ENCODE measurements at regions not wholly inside any gene's neighbourhood (a gene's known extent, or its start where the extent isn't known, plus 50 kb on each side); places are given as distances from the start of the nearest gene placed in this dataset.
"Not testable (repeated sequence)": the region's sequence is repeated elsewhere in the genome, so short reads cannot be mapped to it uniquely, and the experiment has no call there.

DNA sequence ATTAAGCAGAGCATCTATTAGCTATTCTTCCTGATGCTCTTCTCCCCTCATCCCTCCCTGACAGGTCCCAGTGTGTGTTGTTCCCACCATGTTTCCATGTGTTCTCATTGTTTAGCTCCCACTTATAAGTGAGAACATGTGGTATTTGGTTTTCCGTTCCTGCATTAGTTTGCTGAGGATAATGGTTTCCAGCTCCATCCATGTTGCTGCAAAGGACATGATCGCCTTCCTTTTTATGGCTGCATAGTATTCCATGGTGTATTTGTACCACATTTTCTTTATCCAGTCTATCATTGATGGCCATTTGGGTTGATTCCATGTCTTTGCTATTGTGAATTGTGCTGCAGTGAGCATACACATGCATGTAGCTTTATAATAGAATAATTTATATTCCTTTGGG is 287.9 kb upstream of the FZD8 start:
- RAD21 ChIA-PET (ENCODE audit: unreplicated experiment); ATAC-seq; H3K4me1 ChIP-seq (ENCODE audit: control insufficient read depth, insufficient read depth, low read length); H3K4me3 ChIP-seq; intact Hi-C loops (cut with micrococcal nuclease; ENCODE audit: unreplicated experiment); POLR2A ChIA-PET; in situ Hi-C loops (cut with MboI); H3K4me2 ChIP-seq (ENCODE audit: control insufficient read depth, insufficient read depth); H3K9ac ChIP-seq (ENCODE audit: control insufficient read depth, insufficient read depth, low read length); H3K27ac ChIP-seq (ENCODE audit: control insufficient read depth, insufficient read depth); H4K20me1 ChIP-seq (ENCODE audit: control insufficient read depth, insufficient read depth); H3K9me3 ChIP-seq (replicated peaks; ENCODE audit: control insufficient read depth, insufficient read depth, low read length); H3K27me3 ChIP-seq (replicated peaks in 1 of 2; ENCODE audit: control insufficient read depth in 2 of 2, insufficient read depth in 2 of 2, low read length in 1 of 2); DNase-seq (ENCODE audit: low read depth, low spot score); H3K36me3 ChIP-seq (ENCODE audit: control insufficient read depth in 2 of 2, insufficient read depth in 2 of 2, low read length in 1 of 2); FAIRE-seq; BruUV-seq (replicated peaks); H2AFZ ChIP-seq (ENCODE audit: control insufficient read depth, low read depth, low read length); H3K79me2 ChIP-seq (ENCODE audit: control insufficient read depth, insufficient read depth, low read length): not testable (repeated sequence)
- 42% methylated on average over 2 of the region's 2 CpGs for WGBS (ENCODE audit: insufficient coverage, insufficient replicate concordance, low lambda C conversion rate, missing lambda C conversion rate)
- ChIA-PET SMC1A (ENCODE audit: uncharacterized antibody, unreplicated experiment) (interaction anchor here (0.9 kb wide), 1 partner anchor 14 kb away, joined by 3 read pairs; no protein-coding TSS in a partner anchor), CTCF (interaction anchor here (0.5 kb wide), 1 partner anchor 702 kb away, joined by 3 read pairs; no protein-coding TSS in a partner anchor)

DNA sequence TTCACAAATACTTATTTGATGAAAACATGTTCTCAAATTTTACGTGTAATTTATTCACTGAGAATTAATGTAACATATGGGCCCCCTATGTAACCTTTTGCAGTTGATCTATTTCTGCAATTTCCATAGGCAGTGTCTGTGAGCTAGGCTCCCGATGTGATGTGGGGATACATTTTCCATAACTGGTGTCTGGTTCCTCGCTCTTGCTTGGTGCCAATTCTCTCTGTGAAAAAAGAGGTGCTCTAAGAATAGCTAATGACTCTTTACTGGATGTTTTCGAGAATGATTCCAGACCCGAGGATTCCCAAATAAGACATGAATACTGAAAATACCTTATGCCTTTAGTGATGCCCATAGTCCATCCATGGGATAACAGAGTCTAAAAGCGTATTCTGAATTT is 286.7 kb upstream of the FZD8 start:
- H3K9me3 ChIP-seq (replicated peaks; ENCODE audit: control insufficient read depth, insufficient read depth, low read length) = no peaks in the 10 kb centered on the region
- no peaks in the 10 kb centered on the region for H3K79me2 ChIP-seq (ENCODE audit: control insufficient read depth, insufficient read depth, low read length)
- WGBS (ENCODE audit: insufficient coverage, insufficient replicate concordance, low lambda C conversion rate, missing lambda C conversion rate) = 14% methylated on average over 6 of the region's 6 CpGs
- intact Hi-C loops (cut with micrococcal nuclease; ENCODE audit: unreplicated experiment) = no loop called here
- H4K20me1 ChIP-seq (ENCODE audit: control insufficient read depth, insufficient read depth) = no peaks in the 10 kb centered on the region
- no peak overlapping the region for H2AFZ ChIP-seq (ENCODE audit: control insufficient read depth, low read depth, low read length)
- H3K36me3 ChIP-seq (ENCODE audit: control insufficient read depth in 2 of 2, insufficient read depth in 2 of 2, low read length in 1 of 2) = no peaks in the 10 kb centered on the region
- in situ Hi-C loops (cut with MboI) = no loop called here
- no peak overlapping the region for H3K4me3 ChIP-seq
- no TSS peak for BruUV-seq (replicated peaks)
- ChIA-PET SMC1A (ENCODE audit: uncharacterized antibody, unreplicated experiment) (interaction anchor here (0.9 kb wide), 1 partner anchor 291 kb away, joined by 3 read pairs; no protein-coding TSS in a partner anchor), RAD21 (ENCODE audit: unreplicated experiment) (no interaction called here), CTCF (no interaction called here), POLR2A (no interaction called here)
- no peak overlapping the region for H3K27ac ChIP-seq (ENCODE audit: control insufficient read depth, insufficient read depth)
- no peak for FAIRE-seq
- H3K9ac ChIP-seq (ENCODE audit: control insufficient read depth, insufficient read depth, low read length) = no peak overlapping the region
- no peaks in the 10 kb centered on the region for H3K27me3 ChIP-seq (replicated peaks in 1 of 2; ENCODE audit: control insufficient read depth in 2 of 2, insufficient read depth in 2 of 2, low read length in 1 of 2)
- no peak overlapping the region for H3K4me2 ChIP-seq (ENCODE audit: control insufficient read depth, insufficient read depth)
- TF ChIP-seq CHD1 (IDR thresholded peaks at IDR 0.05; ENCODE audit: low read depth, low read length) = no peak
- no peak for TF ChIP-seq BCLAF1 (IDR thresholded peaks at IDR 0.05)
- TF ChIP-seq SRF (IDR thresholded peaks at IDR 0.05; ENCODE audit: low read depth in 2 of 2, low read length in 2 of 2) = no peak
- TF ChIP-seq, protein P1, sequence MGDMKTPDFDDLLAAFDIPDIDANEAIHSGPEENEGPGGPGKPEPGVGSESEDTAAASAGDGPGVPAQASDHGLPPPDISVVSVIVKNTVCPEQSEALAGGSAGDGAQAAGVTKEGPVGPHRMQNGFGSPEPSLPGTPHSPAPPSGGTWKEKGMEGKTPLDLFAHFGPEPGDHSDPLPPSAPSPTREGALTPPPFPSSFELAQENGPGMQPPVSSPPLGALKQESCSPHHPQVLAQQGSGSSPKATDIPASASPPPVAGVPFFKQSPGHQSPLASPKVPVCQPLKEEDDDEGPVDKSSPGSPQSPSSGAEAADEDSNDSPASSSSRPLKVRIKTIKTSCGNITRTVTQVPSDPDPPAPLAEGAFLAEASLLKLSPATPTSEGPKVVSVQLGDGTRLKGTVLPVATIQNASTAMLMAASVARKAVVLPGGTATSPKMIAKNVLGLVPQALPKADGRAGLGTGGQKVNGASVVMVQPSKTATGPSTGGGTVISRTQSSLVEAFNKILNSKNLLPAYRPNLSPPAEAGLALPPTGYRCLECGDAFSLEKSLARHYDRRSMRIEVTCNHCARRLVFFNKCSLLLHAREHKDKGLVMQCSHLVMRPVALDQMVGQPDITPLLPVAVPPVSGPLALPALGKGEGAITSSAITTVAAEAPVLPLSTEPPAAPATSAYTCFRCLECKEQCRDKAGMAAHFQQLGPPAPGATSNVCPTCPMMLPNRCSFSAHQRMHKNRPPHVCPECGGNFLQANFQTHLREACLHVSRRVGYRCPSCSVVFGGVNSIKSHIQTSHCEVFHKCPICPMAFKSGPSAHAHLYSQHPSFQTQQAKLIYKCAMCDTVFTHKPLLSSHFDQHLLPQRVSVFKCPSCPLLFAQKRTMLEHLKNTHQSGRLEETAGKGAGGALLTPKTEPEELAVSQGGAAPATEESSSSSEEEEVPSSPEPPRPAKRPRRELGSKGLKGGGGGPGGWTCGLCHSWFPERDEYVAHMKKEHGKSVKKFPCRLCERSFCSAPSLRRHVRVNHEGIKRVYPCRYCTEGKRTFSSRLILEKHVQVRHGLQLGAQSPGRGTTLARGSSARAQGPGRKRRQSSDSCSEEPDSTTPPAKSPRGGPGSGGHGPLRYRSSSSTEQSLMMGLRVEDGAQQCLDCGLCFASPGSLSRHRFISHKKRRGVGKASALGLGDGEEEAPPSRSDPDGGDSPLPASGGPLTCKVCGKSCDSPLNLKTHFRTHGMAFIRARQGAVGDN (IDR thresholded peaks at IDR 0.05) = no peak
- no peak for DNase-seq (ENCODE audit: low read depth, low spot score)
- H3K4me1 ChIP-seq (ENCODE audit: control insufficient read depth, insufficient read depth, low read length) = no peaks in the 10 kb centered on the region
- no peak for ATAC-seq
